Thyroid gland (tissue), 4 donors: ENCODE measurements at regions not wholly inside any gene's neighbourhood (a gene's known extent, or its start where the extent isn't known, plus 50 kb on each side); places are given as distances from the start of the nearest gene placed in this dataset.

Experiments used
- POLR2A ChIP-seq, 2 donors: fragments of 450-650 bp; IDR thresholded peaks; one replicate each; pipeline ENCODE4 v1.6.1; 2017; ENCODE audit warnings: antibody characterized with exemption in 2 of 2, mild to moderate bottlenecking in 2 of 2, moderate library complexity in 1 of 2
- TF ChIP-seq, protein P1 (sequence below), 6 experiments: fragments of 200-600 bp in 3 of 6; fragments of 450-650 bp in 3 of 6; sonication (generic) in 3 of 6; IDR thresholded peaks; one replicate each; pipeline ENCODE4 v1.5.1; 2016 to 2019; ENCODE audit warnings: antibody characterized with exemption in 6 of 6, mild to moderate bottlenecking in 2 of 6, inconsistent platforms in 1 of 6, moderate library complexity in 1 of 6

DNA sequence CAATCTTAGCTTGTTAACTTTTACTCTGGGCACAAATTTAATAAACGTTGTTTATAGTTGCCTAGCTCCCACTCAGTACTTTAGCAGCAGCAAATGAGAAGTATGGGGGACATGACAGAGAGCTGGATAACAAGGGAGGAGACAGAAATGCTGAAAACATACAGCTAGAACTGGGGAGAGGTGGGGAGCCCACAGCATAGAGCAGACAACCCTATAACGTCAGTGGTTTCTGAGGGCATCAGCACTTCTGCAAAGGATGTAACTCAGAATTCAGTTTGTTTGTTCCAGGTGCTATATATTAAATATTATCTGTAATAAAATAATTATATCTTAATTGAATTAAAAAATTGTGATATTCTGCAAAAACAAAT is 1098.7 kb upstream of the FANCL start:
- TF ChIP-seq POLR2A (IDR thresholded peaks at IDR 0.05): no peak
- TF ChIP-seq, protein P1, sequence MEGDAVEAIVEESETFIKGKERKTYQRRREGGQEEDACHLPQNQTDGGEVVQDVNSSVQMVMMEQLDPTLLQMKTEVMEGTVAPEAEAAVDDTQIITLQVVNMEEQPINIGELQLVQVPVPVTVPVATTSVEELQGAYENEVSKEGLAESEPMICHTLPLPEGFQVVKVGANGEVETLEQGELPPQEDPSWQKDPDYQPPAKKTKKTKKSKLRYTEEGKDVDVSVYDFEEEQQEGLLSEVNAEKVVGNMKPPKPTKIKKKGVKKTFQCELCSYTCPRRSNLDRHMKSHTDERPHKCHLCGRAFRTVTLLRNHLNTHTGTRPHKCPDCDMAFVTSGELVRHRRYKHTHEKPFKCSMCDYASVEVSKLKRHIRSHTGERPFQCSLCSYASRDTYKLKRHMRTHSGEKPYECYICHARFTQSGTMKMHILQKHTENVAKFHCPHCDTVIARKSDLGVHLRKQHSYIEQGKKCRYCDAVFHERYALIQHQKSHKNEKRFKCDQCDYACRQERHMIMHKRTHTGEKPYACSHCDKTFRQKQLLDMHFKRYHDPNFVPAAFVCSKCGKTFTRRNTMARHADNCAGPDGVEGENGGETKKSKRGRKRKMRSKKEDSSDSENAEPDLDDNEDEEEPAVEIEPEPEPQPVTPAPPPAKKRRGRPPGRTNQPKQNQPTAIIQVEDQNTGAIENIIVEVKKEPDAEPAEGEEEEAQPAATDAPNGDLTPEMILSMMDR (IDR thresholded peaks at IDR 0.05): no peak
